DOHH2 (cell line): ENCODE measurements at regions not wholly inside any gene's neighbourhood (a gene's known extent, or its start where the extent isn't known, plus 50 kb on each side); places are given as distances from the start of the nearest gene placed in this dataset.

ENCODE experiments used
- EZH2phosphoT487 ChIP-seq: fragments of 200-600 bp; sonication (generic); IDR thresholded peaks from 2 replicates; pipeline ENCODE4 v1.6.1; 2017; ENCODE audit warnings: borderline replicate concordance, mild to moderate bottlenecking, antibody characterized with exemption, low read length, moderate library complexity, mixed read lengths
- TF ChIP-seq, protein P1 (sequence below): fragments of 200-600 bp; sonication (generic); IDR thresholded peaks from one replicate; pipeline ENCODE4 v1.5.1; 2014; ENCODE audit warnings: antibody characterized with exemption, mild to moderate bottlenecking, low read depth, low read length; ENCODE audit not compliant: poor library complexity, severe bottlenecking

DNA sequence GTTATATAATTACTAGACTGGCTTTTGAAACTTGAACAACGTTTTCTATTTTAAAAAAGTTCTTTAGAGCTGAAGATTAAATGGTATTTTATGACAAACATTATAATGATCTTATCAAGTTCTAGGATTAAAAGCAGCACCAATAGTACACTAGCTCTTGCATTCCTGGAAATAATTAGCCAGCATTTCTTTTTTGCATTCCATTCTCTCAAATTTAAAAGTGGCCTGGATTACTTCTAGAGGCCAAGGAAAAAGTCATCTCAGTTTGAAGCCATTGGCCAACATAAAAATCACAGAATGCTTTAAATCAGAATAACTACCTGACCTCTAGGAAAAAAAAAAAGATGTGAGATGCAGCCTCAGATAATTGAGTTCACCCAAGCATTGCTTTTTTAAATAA is 1326.4 kb upstream of the SORCS1 start:
- TF ChIP-seq, protein P1, sequence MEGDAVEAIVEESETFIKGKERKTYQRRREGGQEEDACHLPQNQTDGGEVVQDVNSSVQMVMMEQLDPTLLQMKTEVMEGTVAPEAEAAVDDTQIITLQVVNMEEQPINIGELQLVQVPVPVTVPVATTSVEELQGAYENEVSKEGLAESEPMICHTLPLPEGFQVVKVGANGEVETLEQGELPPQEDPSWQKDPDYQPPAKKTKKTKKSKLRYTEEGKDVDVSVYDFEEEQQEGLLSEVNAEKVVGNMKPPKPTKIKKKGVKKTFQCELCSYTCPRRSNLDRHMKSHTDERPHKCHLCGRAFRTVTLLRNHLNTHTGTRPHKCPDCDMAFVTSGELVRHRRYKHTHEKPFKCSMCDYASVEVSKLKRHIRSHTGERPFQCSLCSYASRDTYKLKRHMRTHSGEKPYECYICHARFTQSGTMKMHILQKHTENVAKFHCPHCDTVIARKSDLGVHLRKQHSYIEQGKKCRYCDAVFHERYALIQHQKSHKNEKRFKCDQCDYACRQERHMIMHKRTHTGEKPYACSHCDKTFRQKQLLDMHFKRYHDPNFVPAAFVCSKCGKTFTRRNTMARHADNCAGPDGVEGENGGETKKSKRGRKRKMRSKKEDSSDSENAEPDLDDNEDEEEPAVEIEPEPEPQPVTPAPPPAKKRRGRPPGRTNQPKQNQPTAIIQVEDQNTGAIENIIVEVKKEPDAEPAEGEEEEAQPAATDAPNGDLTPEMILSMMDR: no peak
- no peak for TF ChIP-seq EZH2phosphoT487
